NCI-H526 treated with DMSO at 0.1 percent for 48 hours (cell line): ENCODE measurements at regions not wholly inside any gene's neighbourhood (a gene's known extent, or its start where the extent isn't known, plus 50 kb on each side); places are given as distances from the start of the nearest gene placed in this dataset.

Experiments
- DNase-seq: peaks from one replicate; lab custom pipeline; 2025; lab: John Stamatoyannopoulos, UW

- DNase-seq = no peak
Observed at GRCh38 chr10:25661632-25662031, 272.4 kb upstream of the MYO3A start.

DNA sequence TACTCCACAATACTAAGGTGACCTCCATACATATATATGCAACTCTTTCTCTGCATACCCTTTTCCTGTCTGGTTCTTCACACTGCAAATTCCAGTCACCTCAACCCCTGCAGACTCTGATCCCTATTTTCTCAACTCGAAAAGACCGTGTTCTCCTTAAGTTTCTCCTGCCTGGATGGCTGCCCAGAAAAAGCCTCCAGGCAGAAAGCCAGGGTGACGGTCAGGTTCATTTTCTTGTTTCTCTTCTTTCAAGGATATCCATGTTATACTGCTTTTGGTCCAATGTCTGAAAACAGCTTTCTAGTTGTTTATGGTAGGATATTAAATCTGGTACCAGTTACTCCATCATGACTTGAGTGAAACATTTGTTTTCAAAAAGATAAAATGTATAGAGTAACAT lies 267.8 kb upstream of the MYO3A start:
- DNase-seq = no peak

- no peak for DNase-seq
Observed at GRCh38 chr10:25675204-25675603, 258.8 kb upstream of the MYO3A start.

DNA sequence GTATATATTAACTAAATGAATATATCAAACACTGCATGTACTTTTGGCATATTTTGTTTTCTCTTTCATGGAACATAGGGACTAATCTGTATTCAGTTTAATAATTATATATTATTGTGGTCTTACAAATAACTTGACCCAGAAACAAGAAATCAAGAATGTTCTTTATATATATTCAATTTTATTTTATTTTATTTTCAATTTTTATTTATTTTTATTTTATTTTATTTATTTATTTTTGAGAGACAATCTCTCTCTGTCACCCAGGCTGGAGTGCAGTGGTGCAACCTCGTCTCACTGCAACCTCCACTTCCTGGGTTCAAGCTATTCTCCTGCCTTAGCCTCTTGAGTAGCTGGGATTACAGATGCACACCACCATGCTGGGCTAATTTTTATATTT lies 258.4 kb upstream of the MYO3A start:
- DNase-seq = no peak

DNA sequence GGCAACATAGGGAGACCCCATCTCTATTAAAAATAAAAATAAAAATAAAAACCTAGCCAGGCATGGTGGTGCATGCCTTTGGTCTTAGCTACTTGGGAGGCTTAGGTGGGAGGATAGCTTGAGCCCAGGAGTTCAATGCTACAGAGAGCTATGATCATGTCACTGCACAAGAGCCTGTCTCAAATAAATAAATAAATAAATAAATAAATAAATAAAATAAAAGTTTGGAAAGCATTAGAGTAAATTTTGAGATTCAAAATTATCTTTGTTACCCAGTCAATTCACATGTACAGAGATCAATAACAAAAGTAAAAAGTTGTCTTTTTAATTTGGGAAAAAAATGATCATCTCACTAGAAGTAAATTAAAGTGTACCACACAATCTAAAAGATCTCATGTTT lies 255.8 kb upstream of the MYO3A start:
- no peak for DNase-seq

DNA sequence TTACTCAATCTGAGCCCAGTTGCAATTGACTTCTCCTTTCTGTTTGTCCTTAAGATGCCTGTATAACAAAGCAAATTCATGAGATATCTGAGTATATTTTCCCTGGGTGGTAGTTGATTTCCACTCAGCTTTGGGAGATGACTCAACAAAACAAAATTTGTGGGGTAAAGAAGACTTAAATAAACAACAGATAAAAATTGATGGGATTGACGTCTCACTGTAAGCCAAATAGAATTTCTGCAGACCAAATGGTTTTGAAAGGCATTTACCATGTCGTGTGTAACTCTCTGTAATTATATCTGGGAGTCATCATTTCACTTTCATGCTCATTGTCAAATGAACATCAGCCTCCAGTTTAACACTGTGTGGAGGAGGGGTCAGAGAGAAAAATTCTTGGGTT lies 255.4 kb upstream of the MYO3A start:
- DNase-seq = no peak

- no peak for DNase-seq
Observed at GRCh38 chr10:25682203-25682851, 251.7 kb upstream of the MYO3A start.

GRCh38 chr10:25683344-25683743 lies 250.7 kb upstream of the MYO3A start:
- no peak for DNase-seq

GRCh38 chr10:25687521-25687920 lies 246.5 kb upstream of the MYO3A start:
- no peak for DNase-seq

GRCh38 chr10:25689346-25690100 lies 244.5 kb upstream of the MYO3A start:
- DNase-seq = no peak

GRCh38 chr10:25692761-25693160 lies 241.3 kb upstream of the MYO3A start:
- DNase-seq = no peak

GRCh38 chr10:25694206-25694933 lies 239.7 kb upstream of the MYO3A start:
- DNase-seq = no peak

- DNase-seq = no peak
Observed at GRCh38 chr10:25694971-25695370, 239.1 kb upstream of the MYO3A start.

DNA sequence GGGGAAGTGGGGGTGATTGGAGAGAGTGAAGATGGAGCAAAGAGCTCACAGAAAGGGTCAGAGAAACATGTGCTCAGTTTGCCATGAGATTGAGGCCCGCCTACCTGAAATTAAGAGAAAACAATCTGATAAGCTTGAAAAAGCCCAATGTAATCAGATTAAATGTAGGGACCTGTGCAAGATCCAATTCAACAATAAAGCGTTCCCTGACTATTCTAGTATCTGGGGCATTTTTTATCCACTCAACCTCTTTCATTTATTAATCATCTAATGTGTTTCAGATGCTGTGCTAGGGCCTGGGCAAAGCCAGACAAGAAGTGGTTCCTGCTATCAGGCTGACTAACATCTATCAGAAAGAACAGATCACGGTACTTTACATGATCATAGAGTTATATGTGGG lies 238.4 kb upstream of the MYO3A start:
- no peak for DNase-seq

GRCh38 chr10:25696013-25696708 lies 237.9 kb upstream of the MYO3A start:
- DNase-seq = no peak

GRCh38 chr10:25697412-25697811 lies 236.6 kb upstream of the MYO3A start:
- DNase-seq = no peak

GRCh38 chr10:25698638-25699037 lies 235.4 kb upstream of the MYO3A start:
- DNase-seq = no peak

DNA sequence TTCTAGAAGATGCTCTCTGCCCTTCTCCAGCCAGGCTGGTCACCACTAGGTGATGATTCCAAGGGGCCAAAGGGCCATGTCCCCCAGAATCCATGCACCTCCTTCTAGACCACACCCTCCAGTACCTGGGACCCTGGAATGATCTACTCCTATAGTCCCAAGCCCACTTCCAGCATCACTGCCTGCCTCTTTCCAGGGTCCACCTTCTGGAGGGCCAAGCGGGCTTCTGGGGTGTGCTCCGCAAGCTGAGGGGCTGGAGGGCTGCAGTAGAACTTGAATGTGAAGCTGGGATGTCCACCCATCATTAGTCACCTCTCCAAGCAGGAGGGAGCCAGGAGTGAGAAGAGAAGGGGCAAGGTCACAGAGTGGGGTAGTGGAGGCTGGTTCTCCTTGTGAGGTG lies 234.4 kb upstream of the MYO3A start:
- no peak for DNase-seq

DNA sequence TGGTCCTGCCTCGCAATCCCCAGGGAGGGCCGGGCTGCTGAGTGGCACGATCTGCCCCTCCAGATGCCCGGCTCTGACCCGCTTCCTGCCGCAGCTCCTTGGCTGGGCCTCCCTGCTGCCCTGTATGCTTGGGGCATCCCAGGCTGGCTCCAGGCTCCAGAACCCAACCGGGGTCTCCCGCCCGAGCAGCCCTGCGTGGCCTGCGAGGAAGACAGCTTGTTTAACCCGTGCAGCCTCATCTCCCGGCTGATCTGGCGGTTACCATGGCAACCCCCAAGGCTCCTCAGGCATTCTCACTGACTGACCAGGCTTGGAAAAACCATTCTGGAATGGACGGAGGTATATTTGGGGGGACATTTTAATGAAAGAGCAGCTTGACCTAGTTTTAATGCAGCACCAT lies 232.4 kb upstream of the MYO3A start:
- no peak for DNase-seq

DNA sequence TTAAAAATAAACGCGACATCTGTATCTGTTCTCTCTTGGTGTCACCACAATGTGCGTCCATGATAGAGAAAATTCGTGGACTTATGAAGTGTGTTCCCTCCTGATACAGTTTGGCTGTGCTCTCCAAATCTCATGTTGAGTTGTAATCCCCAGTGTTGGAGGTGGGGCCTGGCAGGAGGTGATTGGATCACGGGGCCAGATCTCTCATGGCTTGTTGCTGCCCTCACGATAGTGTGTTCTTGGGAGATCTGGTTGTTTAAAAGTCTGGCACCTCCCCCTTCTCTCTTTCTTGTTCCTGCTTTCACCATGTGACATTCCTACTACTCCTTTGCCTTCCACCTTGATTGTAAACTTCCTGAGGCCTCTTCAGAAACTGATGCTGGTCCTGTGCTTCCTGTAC lies 229.4 kb upstream of the MYO3A start:
- DNase-seq = no peak

DNA sequence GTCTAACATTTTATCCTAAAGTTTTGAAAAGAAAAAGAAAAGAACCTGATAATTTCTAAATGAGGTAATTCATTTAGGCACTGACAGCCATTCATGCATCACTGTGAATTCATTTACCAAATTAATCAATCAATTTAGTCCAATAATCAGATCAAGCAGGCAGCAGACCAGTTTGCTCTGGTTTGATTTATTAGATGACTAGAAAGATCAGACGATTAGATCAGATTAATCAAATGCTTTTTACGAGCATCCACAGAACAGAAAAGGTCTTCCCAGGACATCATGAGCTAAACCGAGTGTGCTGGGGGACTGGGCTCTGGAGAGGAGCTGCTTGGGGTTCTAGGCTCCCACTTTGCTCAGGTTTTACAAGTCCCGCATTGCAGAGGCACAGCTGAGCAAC lies 226.5 kb upstream of the MYO3A start:
- DNase-seq = no peak

- no peak for DNase-seq
Observed at GRCh38 chr10:25707976-25708671, 225.9 kb upstream of the MYO3A start.
